ENCODE measurements at regions not wholly inside any gene's neighbourhood (a gene's known extent, or its start where the extent isn't known, plus 50 kb on each side); places are given as distances from the start of the nearest gene placed in this dataset.

GRCh38 chr3:137410028-137410427 lies 354.1 kb upstream of the SOX14 start:
- Histone ChIP-seq H3K9ac (ENCODE audit: low read length) (no peak overlapping the region), H3K4me1 (ENCODE audit: control insufficient read depth, insufficient read depth, low read length) (no peaks in the 10 kb centered on the region), H3K9me3 (ENCODE audit: control insufficient read depth, low read length) (no peaks in the 10 kb centered on the region), H3K27me3 (ENCODE audit: control insufficient read depth, insufficient read depth, low read length) (no peaks in the 10 kb centered on the region), H3K4me3 (ENCODE audit: low read length) (no peak overlapping the region), H3K36me3 (ENCODE audit: control insufficient read depth, insufficient read depth, low read length) (no peaks in the 10 kb centered on the region)

- Histone ChIP-seq H3K4me3 (ENCODE audit: low read length) (no peak overlapping the region), H3K9ac (ENCODE audit: low read length) (no peak overlapping the region), H3K9me3 (ENCODE audit: control insufficient read depth, low read length) (no peaks in the 10 kb centered on the region), H3K4me1 (ENCODE audit: control insufficient read depth, insufficient read depth, low read length) (no peaks in the 10 kb centered on the region), H3K27me3 (ENCODE audit: control insufficient read depth, insufficient read depth, low read length) (no peaks in the 10 kb centered on the region), H3K36me3 (ENCODE audit: control insufficient read depth, insufficient read depth, low read length) (no peaks in the 10 kb centered on the region)
Measured at GRCh38 chr3:137420198-137420995, 343.7 kb upstream of the SOX14 start.

- no peak overlapping the region for H3K4me3 ChIP-seq (ENCODE audit: low read length)
- no peaks in the 10 kb centered on the region for H3K9me3 ChIP-seq (ENCODE audit: control insufficient read depth, low read length)
- H3K4me1 ChIP-seq (ENCODE audit: control insufficient read depth, insufficient read depth, low read length): no peaks in the 10 kb centered on the region
- no peak overlapping the region for H3K9ac ChIP-seq (ENCODE audit: low read length)
- no peaks in the 10 kb centered on the region for H3K36me3 ChIP-seq (ENCODE audit: control insufficient read depth, insufficient read depth, low read length)
- no peaks in the 10 kb centered on the region for H3K27me3 ChIP-seq (ENCODE audit: control insufficient read depth, insufficient read depth, low read length)
Measured at GRCh38 chr3:137438561-137438960, 325.6 kb upstream of the SOX14 start.

GRCh38 chr3:137460944-137461343 lies 303.2 kb upstream of the SOX14 start:
- Histone ChIP-seq H3K4me1 (ENCODE audit: control insufficient read depth, insufficient read depth, low read length) (no peaks in the 10 kb centered on the region), H3K9ac (ENCODE audit: low read length) (no peak overlapping the region), H3K4me3 (ENCODE audit: low read length) (no peak overlapping the region), H3K36me3 (ENCODE audit: control insufficient read depth, insufficient read depth, low read length) (no peaks in the 10 kb centered on the region), H3K9me3 (ENCODE audit: control insufficient read depth, low read length) (no peaks in the 10 kb centered on the region), H3K27me3 (ENCODE audit: control insufficient read depth, insufficient read depth, low read length) (no peaks in the 10 kb centered on the region)

- Histone ChIP-seq H3K9ac (ENCODE audit: low read length) (no peak overlapping the region), H3K9me3 (ENCODE audit: control insufficient read depth, low read length) (no peaks in the 10 kb centered on the region), H3K27me3 (ENCODE audit: control insufficient read depth, insufficient read depth, low read length) (no peaks in the 10 kb centered on the region), H3K4me1 (ENCODE audit: control insufficient read depth, insufficient read depth, low read length) (no peaks in the 10 kb centered on the region), H3K4me3 (ENCODE audit: low read length) (no peak overlapping the region), H3K36me3 (ENCODE audit: control insufficient read depth, insufficient read depth, low read length) (no peaks in the 10 kb centered on the region)
Measured at GRCh38 chr3:137463131-137463530, 301.0 kb upstream of the SOX14 start.

- Histone ChIP-seq H3K9ac (ENCODE audit: low read length) (no peak overlapping the region), H3K4me1 (ENCODE audit: control insufficient read depth, insufficient read depth, low read length) (no peaks in the 10 kb centered on the region), H3K4me3 (ENCODE audit: low read length) (no peak overlapping the region), H3K9me3 (ENCODE audit: control insufficient read depth, low read length) (no peaks in the 10 kb centered on the region), H3K27me3 (ENCODE audit: control insufficient read depth, insufficient read depth, low read length) (no peaks in the 10 kb centered on the region), H3K36me3 (ENCODE audit: control insufficient read depth, insufficient read depth, low read length) (no peaks in the 10 kb centered on the region)
Measured at GRCh38 chr3:137464341-137464740, 299.8 kb upstream of the SOX14 start.

- no peak overlapping the region for H3K9ac ChIP-seq (ENCODE audit: low read length)
- H3K27me3 ChIP-seq (ENCODE audit: control insufficient read depth, insufficient read depth, low read length): no peaks in the 10 kb centered on the region
- no peaks in the 10 kb centered on the region for H3K9me3 ChIP-seq (ENCODE audit: control insufficient read depth, low read length)
- H3K36me3 ChIP-seq (ENCODE audit: control insufficient read depth, insufficient read depth, low read length): no peaks in the 10 kb centered on the region
- no peaks in the 10 kb centered on the region for H3K4me1 ChIP-seq (ENCODE audit: control insufficient read depth, insufficient read depth, low read length)
- no peak overlapping the region for H3K4me3 ChIP-seq (ENCODE audit: low read length)
Measured at GRCh38 chr3:137468446-137468845, 295.7 kb upstream of the SOX14 start.

- Histone ChIP-seq H3K4me3 (ENCODE audit: low read length) (no peak overlapping the region), H3K9me3 (ENCODE audit: control insufficient read depth, low read length) (no peaks in the 10 kb centered on the region), H3K27me3 (ENCODE audit: control insufficient read depth, insufficient read depth, low read length) (no peaks in the 10 kb centered on the region), H3K36me3 (ENCODE audit: control insufficient read depth, insufficient read depth, low read length) (no peaks in the 10 kb centered on the region), H3K9ac (ENCODE audit: low read length) (no peak overlapping the region), H3K4me1 (ENCODE audit: control insufficient read depth, insufficient read depth, low read length) (no peaks in the 10 kb centered on the region)
Measured at GRCh38 chr3:137469263-137469662, 294.9 kb upstream of the SOX14 start.

GRCh38 chr3:137471130-137471529 lies 293.0 kb upstream of the SOX14 start:
- Histone ChIP-seq H3K4me3 (ENCODE audit: low read length) (no peak overlapping the region), H3K9ac (ENCODE audit: low read length) (no peak overlapping the region), H3K9me3 (ENCODE audit: control insufficient read depth, low read length) (no peaks in the 10 kb centered on the region), H3K36me3 (ENCODE audit: control insufficient read depth, insufficient read depth, low read length) (no peaks in the 10 kb centered on the region), H3K4me1 (ENCODE audit: control insufficient read depth, insufficient read depth, low read length) (no peaks in the 10 kb centered on the region), H3K27me3 (ENCODE audit: control insufficient read depth, insufficient read depth, low read length) (no peaks in the 10 kb centered on the region)

- H3K4me3 ChIP-seq (ENCODE audit: low read length): no peak overlapping the region
- H3K4me1 ChIP-seq (ENCODE audit: control insufficient read depth, insufficient read depth, low read length): no peaks in the 10 kb centered on the region
- H3K36me3 ChIP-seq (ENCODE audit: control insufficient read depth, insufficient read depth, low read length): no peaks in the 10 kb centered on the region
- no peaks in the 10 kb centered on the region for H3K27me3 ChIP-seq (ENCODE audit: control insufficient read depth, insufficient read depth, low read length)
- no peaks in the 10 kb centered on the region for H3K9me3 ChIP-seq (ENCODE audit: control insufficient read depth, low read length)
- H3K9ac ChIP-seq (ENCODE audit: low read length): no peak overlapping the region
Measured at GRCh38 chr3:137471558-137472204, 292.4 kb upstream of the SOX14 start.

- H3K36me3 ChIP-seq (ENCODE audit: control insufficient read depth, insufficient read depth, low read length): no peaks in the 10 kb centered on the region
- no peak overlapping the region for H3K4me3 ChIP-seq (ENCODE audit: low read length)
- no peaks in the 10 kb centered on the region for H3K4me1 ChIP-seq (ENCODE audit: control insufficient read depth, insufficient read depth, low read length)
- no peak overlapping the region for H3K9ac ChIP-seq (ENCODE audit: low read length)
- H3K27me3 ChIP-seq (ENCODE audit: control insufficient read depth, insufficient read depth, low read length): no peaks in the 10 kb centered on the region
- no peaks in the 10 kb centered on the region for H3K9me3 ChIP-seq (ENCODE audit: control insufficient read depth, low read length)
Measured at GRCh38 chr3:137477614-137478013, 286.5 kb upstream of the SOX14 start.

- H3K36me3 ChIP-seq (ENCODE audit: control insufficient read depth, insufficient read depth, low read length): no peaks in the 10 kb centered on the region
- H3K4me3 ChIP-seq (ENCODE audit: low read length): no peak overlapping the region
- no peaks in the 10 kb centered on the region for H3K9me3 ChIP-seq (ENCODE audit: control insufficient read depth, low read length)
- H3K27me3 ChIP-seq (ENCODE audit: control insufficient read depth, insufficient read depth, low read length): no peaks in the 10 kb centered on the region
- H3K9ac ChIP-seq (ENCODE audit: low read length): no peak overlapping the region
- H3K4me1 ChIP-seq (ENCODE audit: control insufficient read depth, insufficient read depth, low read length): no peaks in the 10 kb centered on the region
Measured at GRCh38 chr3:137509354-137510045, 254.6 kb upstream of the SOX14 start.
